Kidney epithelial cell (primary cell): ENCODE measurements at regions not wholly inside any gene's neighbourhood (a gene's known extent, or its start where the extent isn't known, plus 50 kb on each side); places are given as distances from the start of the nearest gene placed in this dataset.

Source experiments
- DNase-seq: peaks from one replicate; pipeline ENCODE4 v3.0.0-alpha.2; 2010; ENCODE audit warnings: low read depth
- H3K27me3 ChIP-seq: 2 replicates; pipeline ENCODE4 v1.6.0; 2011; ENCODE audit warnings: low read length; ENCODE audit not compliant: control insufficient read depth, insufficient read depth
- H3K36me3 ChIP-seq: 2 replicates; pipeline ENCODE4 v1.5.1; 2011; ENCODE audit warnings: low read length; ENCODE audit not compliant: control insufficient read depth, insufficient read depth
- H3K4me3 ChIP-seq: 2 replicates; pipeline ENCODE4 v1.5.1; 2011; ENCODE audit warnings: low read depth, mild to moderate bottlenecking, control low read depth, low read length
- TF ChIP-seq, protein P1 (sequence below): IDR thresholded peaks from 2 replicates; pipeline ENCODE4 v1.5.1; 2011; ENCODE audit warnings: mild to moderate bottlenecking, moderate library complexity, low read length, control low read depth, inconsistent platforms; ENCODE audit not compliant: insufficient read depth, poor library complexity, severe bottlenecking

DNA sequence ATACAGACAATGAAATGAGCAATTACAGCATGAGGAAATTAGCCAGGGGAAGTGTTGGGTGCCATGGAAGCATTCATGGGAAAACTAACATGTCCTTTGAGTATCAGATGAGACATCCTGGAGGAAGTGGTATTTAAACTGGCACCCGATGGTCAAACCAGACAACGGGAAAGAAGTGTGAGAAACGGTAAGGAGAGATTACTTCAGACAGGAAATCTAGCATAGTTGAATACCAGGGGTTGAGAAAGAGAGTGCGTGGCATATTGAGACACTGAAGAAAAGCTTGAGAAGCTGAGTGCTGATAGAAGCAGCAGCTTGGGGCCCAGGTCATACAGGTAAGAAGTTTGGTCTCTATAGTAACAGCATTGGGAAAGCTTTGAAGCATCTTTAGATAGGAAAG is 175.3 kb downstream of the C11orf87 start:
- Histone ChIP-seq H3K4me3 (no peak overlapping the region), H3K36me3 (no peaks in the 10 kb centered on the region), H3K27me3 (no peaks in the 10 kb centered on the region)
- no peak for DNase-seq
- TF ChIP-seq, protein P1, sequence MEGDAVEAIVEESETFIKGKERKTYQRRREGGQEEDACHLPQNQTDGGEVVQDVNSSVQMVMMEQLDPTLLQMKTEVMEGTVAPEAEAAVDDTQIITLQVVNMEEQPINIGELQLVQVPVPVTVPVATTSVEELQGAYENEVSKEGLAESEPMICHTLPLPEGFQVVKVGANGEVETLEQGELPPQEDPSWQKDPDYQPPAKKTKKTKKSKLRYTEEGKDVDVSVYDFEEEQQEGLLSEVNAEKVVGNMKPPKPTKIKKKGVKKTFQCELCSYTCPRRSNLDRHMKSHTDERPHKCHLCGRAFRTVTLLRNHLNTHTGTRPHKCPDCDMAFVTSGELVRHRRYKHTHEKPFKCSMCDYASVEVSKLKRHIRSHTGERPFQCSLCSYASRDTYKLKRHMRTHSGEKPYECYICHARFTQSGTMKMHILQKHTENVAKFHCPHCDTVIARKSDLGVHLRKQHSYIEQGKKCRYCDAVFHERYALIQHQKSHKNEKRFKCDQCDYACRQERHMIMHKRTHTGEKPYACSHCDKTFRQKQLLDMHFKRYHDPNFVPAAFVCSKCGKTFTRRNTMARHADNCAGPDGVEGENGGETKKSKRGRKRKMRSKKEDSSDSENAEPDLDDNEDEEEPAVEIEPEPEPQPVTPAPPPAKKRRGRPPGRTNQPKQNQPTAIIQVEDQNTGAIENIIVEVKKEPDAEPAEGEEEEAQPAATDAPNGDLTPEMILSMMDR = no peak

DNA sequence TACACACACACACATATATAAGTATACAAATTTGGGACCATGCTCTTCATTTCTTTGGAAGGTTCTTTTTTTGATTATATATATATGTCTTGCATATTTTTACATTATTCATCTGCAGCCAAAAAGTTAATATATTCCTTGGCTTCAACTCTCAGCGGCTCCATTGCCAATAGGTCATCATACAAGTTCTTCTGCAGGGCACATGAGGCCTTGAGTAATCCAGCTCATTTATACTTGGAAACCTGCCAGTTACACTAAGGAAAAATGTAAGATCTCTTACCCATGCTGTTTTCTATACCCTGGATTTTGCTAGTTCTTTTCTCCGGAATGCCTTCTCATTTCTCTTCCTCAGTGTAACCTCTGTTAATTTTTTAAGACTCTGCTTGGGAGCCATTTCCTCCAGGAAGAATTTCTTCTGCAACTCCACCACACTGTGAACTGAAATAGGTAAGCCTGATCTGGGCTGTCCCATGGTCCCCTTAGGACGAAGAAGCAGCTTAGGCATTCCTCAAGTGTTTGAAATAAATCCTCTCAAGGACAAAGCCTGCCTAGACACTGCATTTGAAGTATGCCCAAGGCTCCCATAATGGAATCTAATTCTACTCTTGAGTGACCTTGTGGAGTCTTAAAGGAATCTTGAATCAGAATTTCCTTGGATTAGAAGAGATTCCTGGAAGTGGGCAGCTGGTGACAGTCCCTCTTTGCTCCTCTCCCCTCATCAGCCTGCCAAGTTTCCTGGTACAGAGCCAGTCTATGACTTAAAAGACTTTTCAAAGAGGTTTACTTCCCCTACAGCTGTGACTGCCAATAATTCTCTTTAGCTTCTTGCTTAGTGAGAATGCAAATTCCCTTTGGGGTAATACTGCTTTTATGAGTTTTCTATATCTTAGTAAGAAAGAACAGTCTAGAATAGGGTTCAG is 182.8 kb downstream of the C11orf87 start:
- Histone ChIP-seq H3K36me3 (no peaks in the 10 kb centered on the region), H3K27me3 (no peaks in the 10 kb centered on the region), H3K4me3 (no peak overlapping the region)
- TF ChIP-seq, protein P1 = no peak
- DNase-seq = no peak

DNA sequence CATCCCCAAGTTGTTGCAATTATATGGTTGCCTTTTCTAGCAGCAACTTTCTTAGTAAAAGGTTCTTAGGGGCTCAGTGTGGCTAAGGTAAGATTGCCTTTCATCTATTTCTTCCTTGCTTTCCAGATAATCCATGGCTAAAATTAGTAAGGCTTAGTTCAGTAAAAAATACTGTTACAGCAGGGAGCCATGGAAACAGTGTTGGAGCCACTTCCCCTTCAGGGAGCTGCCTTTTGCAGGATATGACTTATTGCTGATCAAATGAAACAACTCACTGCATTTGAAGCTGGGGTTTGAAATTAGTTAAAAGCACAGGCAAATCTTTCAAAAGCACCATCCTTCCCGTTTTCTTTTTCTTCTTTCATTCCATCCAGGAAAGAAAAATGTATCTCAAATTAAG is 184.3 kb downstream of the C11orf87 start:
- no peak overlapping the region for H3K4me3 ChIP-seq
- no peaks in the 10 kb centered on the region for H3K27me3 ChIP-seq
- no peak for DNase-seq
- H3K36me3 ChIP-seq = no peaks in the 10 kb centered on the region
- TF ChIP-seq, protein P1 = no peak

DNA sequence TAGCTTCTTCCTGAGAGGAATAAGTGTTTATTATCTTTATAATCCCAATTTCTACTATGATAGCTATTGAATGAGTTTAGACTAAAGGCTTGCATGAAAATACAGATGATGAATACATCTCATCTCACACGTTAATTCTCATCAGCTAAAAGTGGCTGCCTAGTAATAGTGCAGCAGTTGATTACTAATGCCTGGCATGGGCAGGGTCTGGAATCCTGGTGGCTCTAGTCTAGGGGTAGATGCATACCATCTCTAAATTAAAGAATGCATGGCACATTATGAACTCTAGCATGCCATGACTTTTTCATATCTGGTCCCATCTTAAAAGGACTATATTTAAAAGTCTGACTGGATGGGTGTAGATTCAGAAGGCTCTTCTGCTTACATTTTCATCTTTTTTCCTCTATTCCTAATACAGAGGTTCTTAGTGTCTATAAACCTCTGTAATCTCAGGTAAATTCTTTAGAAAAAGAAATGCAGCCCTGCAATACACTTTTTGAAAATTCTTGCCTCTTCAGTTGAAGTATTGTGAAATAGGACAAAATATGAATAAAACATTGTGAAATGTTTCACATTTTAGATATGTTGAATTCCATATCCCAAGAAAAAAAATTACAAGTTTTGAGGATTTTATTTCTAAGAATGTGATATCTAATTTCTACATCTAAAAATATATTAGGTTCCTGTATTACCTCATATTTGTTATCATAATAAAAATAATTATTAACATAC is 187.6 kb downstream of the C11orf87 start:
- TF ChIP-seq, protein P1 = no peak
- H3K4me3 ChIP-seq = no peak overlapping the region

DNA sequence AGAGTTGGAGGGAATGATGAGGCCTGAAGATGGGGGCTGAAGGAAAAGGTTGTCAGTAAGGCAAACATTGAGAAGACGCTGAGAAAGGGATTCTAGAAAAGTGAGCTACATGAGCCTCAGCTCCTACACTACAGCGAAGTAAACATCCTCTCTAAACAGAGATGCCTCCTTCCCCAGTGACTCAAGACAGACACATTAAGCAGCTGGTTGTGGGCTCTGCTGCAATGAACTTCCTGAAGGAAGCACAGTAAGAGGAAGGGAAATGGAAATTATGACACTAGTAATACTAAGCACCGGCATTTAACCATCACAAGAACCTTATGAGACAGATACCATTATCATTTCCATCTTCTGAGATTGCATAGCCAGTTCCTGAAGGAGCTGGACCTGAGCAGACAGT is 190.5 kb downstream of the C11orf87 start:
- Histone ChIP-seq H3K36me3 (no peaks in the 10 kb centered on the region), H3K4me3 (no peak overlapping the region), H3K27me3 (no peaks in the 10 kb centered on the region)
- TF ChIP-seq, protein P1 = no peak
- no peak for DNase-seq

More for the DNA sequence above, 187.6 kb downstream of the C11orf87 start:
- no peaks in the 10 kb centered on the region for H3K36me3 ChIP-seq
- no peaks in the 10 kb centered on the region for H3K27me3 ChIP-seq
- DNase-seq = no peak
